Esophagus muscularis mucosa (tissue), 4 donors: ENCODE measurements at regions not wholly inside any gene's neighbourhood (a gene's known extent, or its start where the extent isn't known, plus 50 kb on each side); places are given as distances from the start of the nearest gene placed in this dataset.

Source experiments
- DNase-seq: peaks from one replicate; pipeline ENCODE4 v3.0.0-alpha.2; 2017; ENCODE audit errors: extremely low spot score
- H3K27ac ChIP-seq, 4 donors: fragments of 200-600 bp; sonication (generic); replicated peaks in 1 of 4; 1 replicate in 3 of 4; 2 replicates in 1 of 4; pipeline ENCODE4 v1.5.1; 2016 to 2019; ENCODE audit warnings: mild to moderate bottlenecking in 1 of 4
- H3K27me3 ChIP-seq, 4 donors: fragments of 200-600 bp; sonication (generic); one replicate each; pipeline versions ENCODE4 v1.5.1 to v1.6.0; 2016 to 2019
- H3K36me3 ChIP-seq, 4 donors: fragments of 200-600 bp; sonication (generic); one replicate each; pipeline ENCODE4 v1.5.1; 2016 to 2019
- H3K4me1 ChIP-seq, 4 donors: fragments of 200-600 bp; sonication (generic); one replicate each; pipeline ENCODE4 v1.5.1; 2016 to 2019
- H3K4me3 ChIP-seq, 4 donors: fragments of 200-600 bp; sonication (generic); 1 replicate in 2 of 4; 2 replicates in 2 of 4; pipeline ENCODE4 v1.5.1; 2016 to 2019; ENCODE audit warnings: mild to moderate bottlenecking in 4 of 4, moderate library complexity in 1 of 4
- H3K9me3 ChIP-seq, 4 donors: fragments of 200-600 bp; sonication (generic); 1 replicate in 3 of 4; 2 replicates in 1 of 4; pipeline ENCODE4 v1.5.1; 2016 to 2019
- CTCF ChIP-seq, 3 experiments: fragments of 200-600 bp in 2 of 3; fragments of 450-650 bp in 1 of 3; sonication (generic) in 2 of 3; IDR thresholded peaks; one replicate each; pipeline ENCODE4 v1.5.1; 2017 to 2019; ENCODE audit warnings: antibody characterized with exemption in 3 of 3, mild to moderate bottlenecking in 2 of 3, moderate library complexity in 1 of 3
- EP300 ChIP-seq: sonication (generic); formaldehyde crosslinking; IDR thresholded peaks from one replicate; pipeline ENCODE4 v1.6.1; 2017; ENCODE audit warnings: antibody characterized with exemption
- POLR2A ChIP-seq: fragments of 450-650 bp; IDR thresholded peaks from one replicate; pipeline ENCODE4 v1.6.1; 2017; ENCODE audit warnings: antibody characterized with exemption, moderate library complexity, mild to moderate bottlenecking, low read depth
- POLR2AphosphoS5 ChIP-seq, 2 donors: sonication (generic); formaldehyde crosslinking; IDR thresholded peaks; one replicate each; pipeline ENCODE4 v1.6.1; 2017; ENCODE audit warnings: antibody characterized with exemption in 2 of 2
- WGBS: methylation state at CpG from one replicate; pipeline ENCODE4 v1.1.5; 2018; 5-methylcytosine and 5-hydroxymethylcytosine counted together
- intact Hi-C: fragments of 100-400 bp; cut with DNase I; formaldehyde crosslinking; loops from one replicate; pipeline ENCODE4 v1.15.1; 2023

- peaks cover 0 to 83% (median 2%) of the 10 kb centered on the region in 4 donors for H3K27me3 ChIP-seq
- peaks cover 0 to 10% (median 2%) of the 10 kb centered on the region in 4 donors for H3K4me1 ChIP-seq
- DNase-seq: no peak
- 74% methylated on average over 13 of the region's 14 CpGs for WGBS
- TF ChIP-seq EP300 (no peak), POLR2AphosphoS5 (IDR thresholded peaks at IDR 0.05) (no peak), POLR2A (no peak), CTCF (IDR thresholded peaks at IDR 0.05) (no peak)
- no peak overlapping the region for H3K27ac ChIP-seq
- H3K4me3 ChIP-seq: no peak overlapping the region
- H3K9me3 ChIP-seq: no peaks in the 10 kb centered on the region
- no peaks in the 10 kb centered on the region for H3K36me3 ChIP-seq
- intact Hi-C loops: no loop called here
Measured at GRCh38 chr9:36760667-36761420, 188.1 kb downstream of the MELK start.

GRCh38 chr9:36762958-36763357 is 190.3 kb downstream of the MELK start:
- no peaks in the 10 kb centered on the region for H3K9me3 ChIP-seq
- DNase-seq: no peak
- no peak overlapping the region for H3K27ac ChIP-seq
- H3K4me3 ChIP-seq: no peak overlapping the region
- no peaks in the 10 kb centered on the region for H3K36me3 ChIP-seq
- intact Hi-C loops: no loop called here
- TF ChIP-seq EP300: no peak
- TF ChIP-seq POLR2A: no peak
- TF ChIP-seq POLR2AphosphoS5 (IDR thresholded peaks at IDR 0.05): no peak
- no peak for TF ChIP-seq CTCF (IDR thresholded peaks at IDR 0.05)
- peaks cover 0 to 13% (median 2%) of the 10 kb centered on the region in 4 donors for H3K4me1 ChIP-seq
- 63% methylated on average over 2 of the region's 10 CpGs for WGBS
- H3K27me3 ChIP-seq: peaks cover 0 to 80% (median 2%) of the 10 kb centered on the region in 4 donors

GRCh38 chr9:36763778-36764177 is 191.1 kb downstream of the MELK start:
- no peaks in the 10 kb centered on the region for H3K9me3 ChIP-seq
- DNase-seq: no peak
- TF ChIP-seq POLR2AphosphoS5 (IDR thresholded peaks at IDR 0.05) (no peak), POLR2A (no peak), EP300 (no peak), CTCF (IDR thresholded peaks at IDR 0.05) (no peak)
- peaks cover 0 to 13% (median 2%) of the 10 kb centered on the region in 4 donors for H3K4me1 ChIP-seq
- no peaks in the 10 kb centered on the region for H3K36me3 ChIP-seq
- 97% methylated on average over 4 of the region's 4 CpGs for WGBS
- H3K4me3 ChIP-seq: no peak overlapping the region
- peaks cover 0 to 73% (median 2%) of the 10 kb centered on the region in 4 donors for H3K27me3 ChIP-seq
- intact Hi-C loops: no loop called here
- no peak overlapping the region for H3K27ac ChIP-seq

- Histone ChIP-seq H3K36me3 (no peaks in the 10 kb centered on the region), H3K27ac (no peak overlapping the region), H3K27me3 (peaks cover 0 to 71% (median 2%) of the 10 kb centered on the region in 4 donors), H3K4me1 (peaks cover 0 to 13% (median 2%) of the 10 kb centered on the region in 4 donors), H3K4me3 (no peak overlapping the region), H3K9me3 (no peaks in the 10 kb centered on the region)
- intact Hi-C loops: no loop called here
- WGBS: 88% methylated on average over 14 of the region's 14 CpGs
- DNase-seq: no peak
- TF ChIP-seq EP300: no peak
- no peak for TF ChIP-seq CTCF (IDR thresholded peaks at IDR 0.05)
- no peak for TF ChIP-seq POLR2AphosphoS5 (IDR thresholded peaks at IDR 0.05)
- no peak for TF ChIP-seq POLR2A
Measured at GRCh38 chr9:36764364-36765076, 191.8 kb downstream of the MELK start.
